HL-60 (cell line): ENCODE measurements at regions not wholly inside any gene's neighbourhood (a gene's known extent, or its start where the extent isn't known, plus 50 kb on each side); places are given as distances from the start of the nearest gene placed in this dataset.

Experiments
- DNase-seq, 2 experiments: peaks; one replicate each; pipeline ENCODE4 v3.0.0-alpha.2; 2010 to 2020; ENCODE audit warnings: low read depth in 1 of 2, low spot score in 1 of 2
- H3K27ac ChIP-seq: fragments of 250-450 bp; sonication (Bioruptor Pico); replicated peaks from 2 replicates; pipeline ENCODE4 v1.5.1; 2020; ENCODE audit warnings: mild to moderate bottlenecking, moderate library complexity
- H3K27me3 ChIP-seq: fragments of 250-450 bp; sonication (Bioruptor Pico); 2 replicates; pipeline ENCODE4 v1.5.1; 2021; ENCODE audit warnings: mild to moderate bottlenecking, moderate library complexity; ENCODE audit not compliant: insufficient read depth, poor library complexity, severe bottlenecking
- H3K4me3 ChIP-seq: replicated peaks from 2 replicates; pipeline ENCODE4 v1.5.1; 2011; ENCODE audit warnings: mild to moderate bottlenecking, control low read depth, low read length; ENCODE audit not compliant: insufficient read depth
- CTCF ChIP-seq: IDR thresholded peaks from one replicate; pipeline ENCODE4 v1.5.1; 2011; ENCODE audit warnings: low read length, control low read depth, inconsistent platforms; ENCODE audit not compliant: insufficient read depth
- GABPA ChIP-seq: IDR thresholded peaks from 2 replicates; pipeline ENCODE4 v1.6.1; 2012; ENCODE audit warnings: low read depth
- POLR2AphosphoS5 ChIP-seq: IDR thresholded peaks from 2 replicates; pipeline ENCODE4 v1.6.1; 2012; ENCODE audit warnings: low read depth
- REST ChIP-seq: IDR thresholded peaks from 2 replicates; pipeline ENCODE4 v1.6.1; 2012; ENCODE audit warnings: low read depth; ENCODE audit not compliant: insufficient replicate concordance
- SPI1 ChIP-seq: IDR thresholded peaks from 2 replicates; pipeline ENCODE4 v1.6.1; 2012; ENCODE audit warnings: low read depth, mild to moderate bottlenecking, borderline replicate concordance

GRCh38 chr12:30515351-30515750, 180.3 kb downstream of the IPO8 start:
- TF ChIP-seq GABPA (no peak), SPI1 (no peak), POLR2AphosphoS5 (no peak), REST (no peak), CTCF (no peak)
- Histone ChIP-seq H3K27ac (no peak overlapping the region), H3K27me3 (no peaks in the 10 kb centered on the region), H3K4me3 (no peak overlapping the region)
- no peak for DNase-seq

GRCh38 chr12:30514666-30515065, 181.0 kb downstream of the IPO8 start:
- no peak for TF ChIP-seq CTCF
- no peak for TF ChIP-seq SPI1
- no peak for TF ChIP-seq POLR2AphosphoS5
- TF ChIP-seq REST = no peak
- no peak for TF ChIP-seq GABPA
- DNase-seq = no peak
- Histone ChIP-seq H3K4me3 (no peak overlapping the region), H3K27me3 (no peaks in the 10 kb centered on the region), H3K27ac (no peak overlapping the region)

GRCh38 chr12:30508205-30508967, 187.3 kb downstream of the IPO8 start:
- Histone ChIP-seq H3K4me3 (no peak overlapping the region), H3K27ac (no peak overlapping the region), H3K27me3 (peaks cover 2% of the 10 kb centered on the region)
- no peak for TF ChIP-seq GABPA
- no peak for TF ChIP-seq REST
- TF ChIP-seq SPI1 = no peak
- no peak for TF ChIP-seq CTCF
- TF ChIP-seq POLR2AphosphoS5 = no peak
- DNase-seq = no peak
